Right lobe of liver (tissue), 6 donors: ENCODE measurements at regions not wholly inside any gene's neighbourhood (a gene's known extent, or its start where the extent isn't known, plus 50 kb on each side); places are given as distances from the start of the nearest gene placed in this dataset.
"Not testable (repeated sequence)": the region's sequence is repeated elsewhere in the genome, so short reads cannot be mapped to it uniquely, and the experiment has no call there.

Source experiments
- ATAC-seq, 4 donors: fragments of 200-7000 bp; cut with Tn5 transposase; one replicate each; pipeline ENCODE4 v1.9.1; 2020; ENCODE audit warnings: mild to moderate bottlenecking in 4 of 4, moderate library complexity in 4 of 4
- DNase-seq, 3 donors: peaks; one replicate each; pipeline ENCODE4 v3.0.0-alpha.2; 2020
- H3K27ac ChIP-seq, 3 donors: fragments of 200-600 bp; one replicate each; pipeline ENCODE4 v1.8.0; 2022
- H3K27me3 ChIP-seq, 2 donors: fragments of 200-600 bp; one replicate each; pipeline ENCODE4 v1.8.0; 2022
- H3K36me3 ChIP-seq, 4 donors: fragments of 200-600 bp; sonication (generic) in 1 of 4; one replicate each; pipeline versions ENCODE4 v1.5.1 to v1.8.0; 2017 to 2022; ENCODE audit warnings: control low read depth in 1 of 4
- H3K4me1 ChIP-seq, 4 donors: fragments of 200-600 bp; sonication (generic) in 1 of 4; one replicate each; pipeline versions ENCODE4 v1.5.1 to v1.8.0; 2017 to 2022; ENCODE audit warnings: control low read depth in 1 of 4
- H3K4me3 ChIP-seq, 3 donors: fragments of 200-600 bp; one replicate each; pipeline ENCODE4 v1.8.0; 2022
- H3K9me3 ChIP-seq, 4 donors: fragments of 200-600 bp; sonication (generic) in 1 of 4; one replicate each; pipeline versions ENCODE4 v1.5.1 to v1.8.0; 2017 to 2022; ENCODE audit warnings: control low read depth in 1 of 4
- CTCF ChIP-seq, 4 donors: fragments of 200-600 bp in 3 of 4; fragments of 450-650 bp in 1 of 4; IDR thresholded peaks; one replicate each; pipeline versions ENCODE4 v1.5.1 to v1.8.0; 2016 to 2022; ENCODE audit warnings: antibody characterized with exemption in 4 of 4, mild to moderate bottlenecking in 2 of 4
- POLR2A ChIP-seq: fragments of 450-650 bp; IDR thresholded peaks from one replicate; pipeline ENCODE4 v1.6.1; 2017; ENCODE audit warnings: antibody characterized with exemption, mild to moderate bottlenecking
- WGBS: methylation state at CpG from one replicate; pipeline ENCODE4 v1.1.6; 2018; ENCODE audit warnings: low coverage, low lambda C conversion rate; ENCODE audit not compliant: insufficient coverage; ENCODE audit errors: missing lambda C conversion rate; 5-methylcytosine and 5-hydroxymethylcytosine counted together
- intact Hi-C, 2 donors: fragments of 100-400 bp; cut with DNase I; formaldehyde crosslinking; loops; one replicate each; pipeline versions ENCODE4 v1.11.2 to v1.14.1; 2022
- donor health status: DM: no; HTN: yes; CAD: no.
- donor health status: DM: no; HTN: no; CAD: no.
- donor health status: DM: no; HTN: no; CAD: no.
- donor health status: DM: no; HTN: yes; CAD: no.
- donor health status: DM: no; HTN: yes; CAD: no.

GRCh38 chr3:182514236-182514964, 278.9 kb upstream of the ATP11B start:
- no peak overlapping the region for H3K27ac ChIP-seq
- 52% methylated on average over 5 of the region's 5 CpGs for WGBS
- no peak for ATAC-seq

GRCh38 chr3:182516597-182517336, 276.5 kb upstream of the ATP11B start:
- ATAC-seq (no peak), DNase-seq (no peak)
- TF ChIP-seq POLR2A (no peak), CTCF (IDR thresholded peaks at IDR 0.05) (no peak)
- H3K36me3 ChIP-seq: no peaks in the 10 kb centered on the region
- WGBS: 45% methylated on average over 4 of the region's 6 CpGs
- no peak overlapping the region for H3K27ac ChIP-seq
- H3K27me3 ChIP-seq: no peaks in the 10 kb centered on the region
- intact Hi-C loops: no loop called here
- no peaks in the 10 kb centered on the region for H3K9me3 ChIP-seq
- no peak overlapping the region for H3K4me3 ChIP-seq
- H3K4me1 ChIP-seq: no peaks in the 10 kb centered on the region

More at GRCh38 chr3:182514236-182514964, 278.9 kb upstream of the ATP11B start:
- Histone ChIP-seq H3K4me3 (no peak overlapping the region), H3K36me3 (no peaks in the 10 kb centered on the region), H3K9me3 (no peaks in the 10 kb centered on the region), H3K4me1 (no peaks in the 10 kb centered on the region), H3K27me3 (no peaks in the 10 kb centered on the region)
- TF ChIP-seq CTCF (IDR thresholded peaks at IDR 0.05) (no peak), POLR2A (no peak)
- no peak for DNase-seq
- intact Hi-C loops: no loop called here

- no CpG with 5 or more reads among the region's 2 CpGs for WGBS
- Histone ChIP-seq H3K27ac (no peak overlapping the region), H3K4me3 (no peak overlapping the region), H3K27me3 (no peaks in the 10 kb centered on the region), H3K4me1 (no peaks in the 10 kb centered on the region), H3K9me3 (no peaks in the 10 kb centered on the region), H3K36me3 (no peaks in the 10 kb centered on the region)
- intact Hi-C loops: no loop called here
- ATAC-seq: no peak
- DNase-seq: no peak
- TF ChIP-seq CTCF (IDR thresholded peaks at IDR 0.05): no peak
- TF ChIP-seq POLR2A: no peak
These were observed 273.7 kb upstream of the ATP11B start for GRCh38 chr3:182519569-182519968.

GRCh38 chr3:182521339-182521738, 272.0 kb upstream of the ATP11B start:
- ATAC-seq (no peak), DNase-seq (no peak)
- Histone ChIP-seq H3K9me3 (no peaks in the 10 kb centered on the region), H3K27ac (no peak overlapping the region), H3K4me3 (no peak overlapping the region), H3K36me3 (no peaks in the 10 kb centered on the region), H3K27me3 (no peaks in the 10 kb centered on the region), H3K4me1 (no peaks in the 10 kb centered on the region)
- TF ChIP-seq POLR2A (no peak), CTCF (IDR thresholded peaks at IDR 0.05) (no peak)
- 62% methylated on average over 3 of the region's 3 CpGs for WGBS
- intact Hi-C loops: no loop called here

GRCh38 chr3:182523424-182523823, 269.9 kb upstream of the ATP11B start:
- H3K27ac ChIP-seq, H3K27me3 ChIP-seq, ATAC-seq, DNase-seq, H3K4me3 ChIP-seq, intact Hi-C loops, H3K4me1 ChIP-seq, H3K36me3 ChIP-seq, H3K9me3 ChIP-seq: not testable (repeated sequence)
- 66% methylated on average over 3 of the region's 3 CpGs for WGBS
